ENCODE measurements at regions not wholly inside any gene's neighbourhood (a gene's known extent, or its start where the extent isn't known, plus 50 kb on each side); places are given as distances from the start of the nearest gene placed in this dataset.

DNA sequence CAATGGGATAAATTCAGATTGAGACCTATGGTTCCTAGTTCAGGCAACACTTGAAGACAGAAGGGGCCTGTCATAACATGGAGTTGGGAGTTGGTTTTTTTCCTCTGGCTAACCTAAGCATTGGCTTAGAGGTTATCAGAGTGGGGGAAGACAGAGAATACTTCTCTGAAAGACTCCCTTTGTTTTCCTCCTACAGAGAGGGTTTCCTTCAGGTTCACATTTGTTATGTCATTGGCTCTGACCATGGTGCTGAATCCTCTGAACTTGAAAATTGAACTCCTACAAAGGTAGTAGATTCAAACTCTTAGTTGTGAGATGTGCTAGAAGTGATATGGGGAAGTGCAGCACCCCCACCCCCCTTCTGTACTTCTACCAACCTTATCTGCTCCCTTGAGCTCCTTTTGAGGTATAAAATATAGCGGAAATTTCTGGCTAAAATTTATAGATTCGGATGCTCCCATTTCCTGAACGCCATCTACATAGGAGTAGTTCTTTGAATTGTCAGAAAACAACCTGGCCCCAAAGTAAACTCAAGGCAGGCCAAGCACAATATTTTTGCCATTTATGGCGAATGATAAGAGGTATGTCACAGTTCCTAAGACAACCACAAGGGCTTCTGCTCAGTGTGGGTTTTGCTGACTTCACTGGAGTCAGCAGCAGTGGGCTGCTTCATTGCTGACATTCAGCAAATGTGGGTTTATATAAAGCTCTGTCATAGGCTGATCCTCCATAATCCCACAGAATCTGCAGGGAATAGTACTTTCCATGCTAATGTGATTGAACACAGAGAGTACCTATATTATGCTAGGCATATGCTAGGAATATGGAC is 131.6 kb upstream of the KLF14 start:
- TF ChIP-seq, protein P1, sequence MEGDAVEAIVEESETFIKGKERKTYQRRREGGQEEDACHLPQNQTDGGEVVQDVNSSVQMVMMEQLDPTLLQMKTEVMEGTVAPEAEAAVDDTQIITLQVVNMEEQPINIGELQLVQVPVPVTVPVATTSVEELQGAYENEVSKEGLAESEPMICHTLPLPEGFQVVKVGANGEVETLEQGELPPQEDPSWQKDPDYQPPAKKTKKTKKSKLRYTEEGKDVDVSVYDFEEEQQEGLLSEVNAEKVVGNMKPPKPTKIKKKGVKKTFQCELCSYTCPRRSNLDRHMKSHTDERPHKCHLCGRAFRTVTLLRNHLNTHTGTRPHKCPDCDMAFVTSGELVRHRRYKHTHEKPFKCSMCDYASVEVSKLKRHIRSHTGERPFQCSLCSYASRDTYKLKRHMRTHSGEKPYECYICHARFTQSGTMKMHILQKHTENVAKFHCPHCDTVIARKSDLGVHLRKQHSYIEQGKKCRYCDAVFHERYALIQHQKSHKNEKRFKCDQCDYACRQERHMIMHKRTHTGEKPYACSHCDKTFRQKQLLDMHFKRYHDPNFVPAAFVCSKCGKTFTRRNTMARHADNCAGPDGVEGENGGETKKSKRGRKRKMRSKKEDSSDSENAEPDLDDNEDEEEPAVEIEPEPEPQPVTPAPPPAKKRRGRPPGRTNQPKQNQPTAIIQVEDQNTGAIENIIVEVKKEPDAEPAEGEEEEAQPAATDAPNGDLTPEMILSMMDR (IDR thresholded peaks at IDR 0.05), result no peak
- TF ChIP-seq ZFX (IDR thresholded peaks at IDR 0.05; ENCODE audit: borderline replicate concordance), result no peak

Data from 22Rv1 (cell line).